ENCODE measurements at regions not wholly inside any gene's neighbourhood (a gene's known extent, or its start where the extent isn't known, plus 50 kb on each side); places are given as distances from the start of the nearest gene placed in this dataset.

- Histone ChIP-seq H2BK15ac (ENCODE audit: low read depth, low read length) (no peak overlapping the region), H3K9ac (ENCODE audit: extremely low read depth, insufficient read length, low read length) (no peak overlapping the region), H2BK5ac (ENCODE audit: insufficient read length, low read length) (no peak overlapping the region), H2AFZ (ENCODE audit: low read length) (no peak overlapping the region), H2BK20ac (ENCODE audit: low read depth, low read length, poor library complexity, severe bottlenecking) (no peak overlapping the region), H4K20me1 (ENCODE audit: control insufficient read depth, insufficient read depth, insufficient read length) (no peaks in the 10 kb centered on the region), H3K79me2 (ENCODE audit: insufficient read depth, low read length) (no peaks in the 10 kb centered on the region), H2AK5ac (ENCODE audit: insufficient read length, low read length) (no peak overlapping the region), H4K91ac (ENCODE audit: insufficient read length, low read depth, low read length) (no peak overlapping the region), H2BK120ac (ENCODE audit: low read depth, low read length, poor library complexity, severe bottlenecking) (no peak overlapping the region), H2BK12ac (ENCODE audit: insufficient read length, low read depth, low read length) (no peak overlapping the region), H4K8ac (replicated peaks; ENCODE audit: insufficient read length, low read depth, low read length) (no peak overlapping the region), H3K23ac (ENCODE audit: insufficient read length, low read depth, low read length) (no peak overlapping the region), H3T11ph (ENCODE audit: low read length) (no peak overlapping the region), H3K27me3 (ENCODE audit: insufficient read depth, low read length) (no peaks in the 10 kb centered on the region), H3K4me1 (ENCODE audit: insufficient read depth, low read length) (no peaks in the 10 kb centered on the region), H3K23me2 (ENCODE audit: insufficient read length, low read depth, low read length, poor library complexity, severe bottlenecking) (no peaks in the 10 kb centered on the region), H3K14ac (ENCODE audit: insufficient read depth, low read length) (no peak overlapping the region; the same call in 1 of the 2 replicates), H3K79me1 (ENCODE audit: insufficient read depth, low read depth, low read length, poor library complexity, severe bottlenecking) (no peaks in the 10 kb centered on the region), H4K5ac (ENCODE audit: insufficient read length, low read depth, low read length) (no peak overlapping the region), H3K56ac (ENCODE audit: insufficient read length, low read depth, low read length) (no peak overlapping the region), H3K27ac (ENCODE audit: insufficient read length, low read depth, low read length) (no peak overlapping the region), H3K4ac (ENCODE audit: low read depth, low read length) (no peak overlapping the region), H3K9me3 (ENCODE audit: control insufficient read depth, low read depth, low read length) (no peaks in the 10 kb centered on the region), H3K4me2 (ENCODE audit: insufficient read depth, insufficient read length, low read length) (no peak overlapping the region), H3K18ac (ENCODE audit: insufficient read length, low read depth, low read length) (no peak overlapping the region)
- peaks cover 17 to 18% of the 10 kb centered on the region in 2 experiments for H3K4me1 Mint-ChIP-seq
- H3K27ac Mint-ChIP-seq = no peak overlapping the region
- H3K9me3 Mint-ChIP-seq = peaks cover 9 to 16% of the 10 kb centered on the region in 2 experiments
- no peaks in the 10 kb centered on the region for H3K27me3 Mint-ChIP-seq (ENCODE audit: low read depth)
- WGBS (ENCODE audit: extremely low coverage, insufficient read length, low lambda C conversion rate) = no CpG with 5 or more reads among the region's 3 CpGs
- DNase-seq = no peak
- no peak for TF ChIP-seq CTCF (conservative IDR thresholded peaks at IDR 0.05)
- H3K4me3 Mint-ChIP-seq = no peak overlapping the region
- H3K36me3 Mint-ChIP-seq (ENCODE audit: insufficient read depth in 1 of 3, low read depth in 3 of 3) = peaks cover 5 to 22% (median 5%) of the 10 kb centered on the region in 3 experiments
Measured at GRCh38 chr4:59238212-59238611, 1961.9 kb upstream of the ADGRL3 start.

Measured in H9 (cell line).